ENCODE measurements at regions not wholly inside any gene's neighbourhood (a gene's known extent, or its start where the extent isn't known, plus 50 kb on each side); places are given as distances from the start of the nearest gene placed in this dataset.
A peak's percentile ranks its signal among the peaks of the same experiment; 100 is the strongest.

DNA sequence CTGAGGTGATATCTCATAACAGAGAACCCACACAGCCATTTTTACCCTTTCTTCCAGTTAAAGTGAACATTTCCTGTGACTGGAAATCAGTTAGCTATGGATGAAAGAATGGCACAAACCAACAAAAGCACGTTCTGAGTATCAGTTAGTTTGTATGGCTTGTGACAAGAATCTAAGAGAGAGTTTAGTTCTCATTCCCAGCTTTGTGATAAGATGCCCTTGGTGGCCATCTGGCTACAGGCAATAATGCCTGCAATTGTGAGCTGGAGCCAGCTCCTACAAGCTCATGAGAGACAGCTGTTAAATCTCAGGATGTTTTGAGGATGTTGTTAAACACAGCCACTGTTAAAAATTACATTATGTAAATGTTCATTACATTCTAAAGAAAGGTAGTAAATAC lies 122.0 kb upstream of the FRMD6 start:
- H3K36me3 ChIP-seq (ENCODE audit: insufficient read depth, low read length) = no peaks in the 10 kb centered on the region
- no peak overlapping the region for H3K4me2 ChIP-seq (ENCODE audit: low read depth, low read length, poor library complexity, severe bottlenecking)
- no peaks in the 10 kb centered on the region for H3K9me2 ChIP-seq (replicated peaks; ENCODE audit: low read depth, low read length)
- H2AFZ ChIP-seq (ENCODE audit: low read length) = no peak overlapping the region
- TF ChIP-seq CTCF (conservative IDR thresholded peaks at IDR 0.05; ENCODE audit: low read length) (no peak), EZH2phosphoT487 (IDR thresholded peaks at IDR 0.05; ENCODE audit: borderline replicate concordance) (no peak)
- H3K4me1 ChIP-seq (ENCODE audit: insufficient read depth, low read length, poor library complexity, severe bottlenecking) = peaks cover 13% of the 10 kb centered on the region
- no peaks in the 10 kb centered on the region for H3K9me3 ChIP-seq (ENCODE audit: insufficient read depth, low read depth, low read length)
- H3F3A ChIP-seq (ENCODE audit: low read depth) = no peaks in the 10 kb centered on the region
- no peak overlapping the region for H3K4me3 ChIP-seq (ENCODE audit: low read length, poor library complexity, severe bottlenecking)
- no peaks in the 10 kb centered on the region for H3K79me2 ChIP-seq (ENCODE audit: insufficient read depth, low read length)
- H3K27me3 ChIP-seq (ENCODE audit: insufficient read depth, low read length, poor library complexity, severe bottlenecking) = no peaks in the 10 kb centered on the region
- H3K9ac ChIP-seq (ENCODE audit: low read depth, low read length, poor library complexity, severe bottlenecking) = no peak overlapping the region
- H4K20me1 ChIP-seq (ENCODE audit: insufficient read depth, low read length, poor library complexity, severe bottlenecking) = no peaks in the 10 kb centered on the region

DNA sequence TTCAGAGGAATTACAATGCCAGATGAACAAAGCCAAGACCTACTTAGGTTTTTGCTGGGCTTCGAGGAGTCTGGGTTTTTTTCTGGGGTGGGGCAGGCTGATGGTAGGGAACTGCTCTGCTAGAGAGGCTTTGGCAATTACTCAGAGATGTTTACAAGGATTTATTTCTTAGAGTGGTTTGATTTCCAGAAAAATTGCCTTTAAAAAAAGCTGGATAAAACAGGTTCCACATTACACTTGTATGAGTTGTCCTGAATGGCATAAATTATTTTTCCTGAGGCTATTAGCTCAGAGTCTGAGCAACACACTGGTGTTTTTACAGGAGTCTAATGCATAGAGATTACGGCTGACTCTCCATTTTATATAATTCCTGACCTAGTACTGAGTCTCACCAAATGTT lies 118.5 kb upstream of the FRMD6 start:
- Histone ChIP-seq H3K79me2 (ENCODE audit: insufficient read depth, low read length) (no peaks in the 10 kb centered on the region), H3K4me1 (ENCODE audit: insufficient read depth, low read length, poor library complexity, severe bottlenecking) (peaks cover 16% of the 10 kb centered on the region), H3K9ac (ENCODE audit: low read depth, low read length, poor library complexity, severe bottlenecking) (no peak overlapping the region), H3K9me2 (replicated peaks; ENCODE audit: low read depth, low read length) (no peaks in the 10 kb centered on the region), H3K27me3 (ENCODE audit: insufficient read depth, low read length, poor library complexity, severe bottlenecking) (no peaks in the 10 kb centered on the region), H3K4me2 (ENCODE audit: low read depth, low read length, poor library complexity, severe bottlenecking) (no peak overlapping the region), H3K9me3 (ENCODE audit: insufficient read depth, low read depth, low read length) (no peaks in the 10 kb centered on the region), H2AFZ (ENCODE audit: low read length) (no peak overlapping the region; the same call in 1 of the 2 replicates), H4K20me1 (ENCODE audit: insufficient read depth, low read length, poor library complexity, severe bottlenecking) (no peaks in the 10 kb centered on the region), H3K36me3 (ENCODE audit: insufficient read depth, low read length) (no peaks in the 10 kb centered on the region), H3F3A (ENCODE audit: low read depth) (no peaks in the 10 kb centered on the region), H3K4me3 (ENCODE audit: low read length, poor library complexity, severe bottlenecking) (no peak overlapping the region)
- TF ChIP-seq CTCF (conservative IDR thresholded peaks at IDR 0.05; ENCODE audit: low read length) (no peak), EZH2phosphoT487 (IDR thresholded peaks at IDR 0.05; ENCODE audit: borderline replicate concordance) (no peak)

GRCh38 chr14:51533872-51534553 lies 117.7 kb upstream of the FRMD6 start:
- no peak overlapping the region for H3K9ac ChIP-seq (ENCODE audit: low read depth, low read length, poor library complexity, severe bottlenecking)

More at GRCh38 chr14:51533872-51534553, 117.7 kb upstream of the FRMD6 start:
- peak overlapping the region; percentile 35 for H3K4me2 ChIP-seq (ENCODE audit: low read depth, low read length, poor library complexity, severe bottlenecking)
- H3F3A ChIP-seq (ENCODE audit: low read depth) = no peaks in the 10 kb centered on the region
- H3K79me2 ChIP-seq (ENCODE audit: insufficient read depth, low read length) = no peaks in the 10 kb centered on the region
- peaks cover 16% of the 10 kb centered on the region for H3K4me1 ChIP-seq (ENCODE audit: insufficient read depth, low read length, poor library complexity, severe bottlenecking)
- no peaks in the 10 kb centered on the region for H3K9me3 ChIP-seq (ENCODE audit: insufficient read depth, low read depth, low read length)
- H3K9me2 ChIP-seq (replicated peaks; ENCODE audit: low read depth, low read length) = no peaks in the 10 kb centered on the region
- H4K20me1 ChIP-seq (ENCODE audit: insufficient read depth, low read length, poor library complexity, severe bottlenecking) = no peaks in the 10 kb centered on the region
- peak overlapping the region; percentile 20; the same call in 1 of the 2 replicates for H2AFZ ChIP-seq (ENCODE audit: low read length)
- H3K4me3 ChIP-seq (ENCODE audit: low read length, poor library complexity, severe bottlenecking) = no peak overlapping the region
- H3K27me3 ChIP-seq (ENCODE audit: insufficient read depth, low read length, poor library complexity, severe bottlenecking) = no peaks in the 10 kb centered on the region
- no peak for TF ChIP-seq EZH2phosphoT487 (IDR thresholded peaks at IDR 0.05; ENCODE audit: borderline replicate concordance)
- no peak for TF ChIP-seq CTCF (conservative IDR thresholded peaks at IDR 0.05; ENCODE audit: low read length)
- no peaks in the 10 kb centered on the region for H3K36me3 ChIP-seq (ENCODE audit: insufficient read depth, low read length)
